Fibroblast of peridontal ligament (primary cell): ENCODE measurements at regions not wholly inside any gene's neighbourhood (a gene's known extent, or its start where the extent isn't known, plus 50 kb on each side); places are given as distances from the start of the nearest gene placed in this dataset.

Source experiments
- DNase-seq: peaks from one replicate; pipeline ENCODE4 v3.0.0-alpha.2; 2010; ENCODE audit errors: extremely low read depth

- no peak for DNase-seq
These were observed 536.2 kb upstream of the ZFHX3 start for GRCh38 chr16:73584157-73584556.

- no peak for DNase-seq
These were observed 524.4 kb upstream of the ZFHX3 start for GRCh38 chr16:73572135-73572828.

GRCh38 chr16:73569266-73569980 lies 521.5 kb upstream of the ZFHX3 start:
- DNase-seq, result no peak

GRCh38 chr16:73568769-73569168 lies 520.8 kb upstream of the ZFHX3 start:
- no peak for DNase-seq

GRCh38 chr16:73565925-73566324 lies 518.0 kb upstream of the ZFHX3 start:
- no peak for DNase-seq

- DNase-seq, result peak; percentile 0
These were observed 517.3 kb upstream of the ZFHX3 start for GRCh38 chr16:73565263-73565662.

- no peak for DNase-seq
These were observed 515.8 kb upstream of the ZFHX3 start for GRCh38 chr16:73563709-73564108.

GRCh38 chr16:73560497-73560896 lies 512.6 kb upstream of the ZFHX3 start:
- no peak for DNase-seq

- DNase-seq, result no peak
These were observed 510.3 kb upstream of the ZFHX3 start for GRCh38 chr16:73558219-73558618.

GRCh38 chr16:73553941-73554660 lies 506.2 kb upstream of the ZFHX3 start:
- DNase-seq, result no peak

GRCh38 chr16:73549984-73550631 lies 502.2 kb upstream of the ZFHX3 start:
- DNase-seq, result no peak

GRCh38 chr16:73547552-73548403 lies 499.9 kb upstream of the ZFHX3 start:
- no peak for DNase-seq

- no peak for DNase-seq
These were observed 498.5 kb upstream of the ZFHX3 start for GRCh38 chr16:73546341-73546845.

- DNase-seq, result no peak
These were observed 497.8 kb upstream of the ZFHX3 start for GRCh38 chr16:73545755-73546154.

- no peak for DNase-seq
These were observed 497.4 kb upstream of the ZFHX3 start for GRCh38 chr16:73545290-73545689.

GRCh38 chr16:73544826-73545225 lies 496.9 kb upstream of the ZFHX3 start:
- DNase-seq, result no peak

- no peak for DNase-seq
These were observed 496.2 kb upstream of the ZFHX3 start for GRCh38 chr16:73543970-73544599.

- DNase-seq, result no peak
These were observed 495.5 kb upstream of the ZFHX3 start for GRCh38 chr16:73543331-73543969.

GRCh38 chr16:73542885-73543284 lies 495.0 kb upstream of the ZFHX3 start:
- no peak for DNase-seq

- DNase-seq, result no peak
These were observed 490.0 kb upstream of the ZFHX3 start for GRCh38 chr16:73537921-73538320.
